ENCODE measurements at regions not wholly inside any gene's neighbourhood (a gene's known extent, or its start where the extent isn't known, plus 50 kb on each side); places are given as distances from the start of the nearest gene placed in this dataset.

- H3K36me3 ChIP-seq (replicated peaks; ENCODE audit: insufficient read depth, low read length) = no peaks in the 10 kb centered on the region
- H3K4me2 ChIP-seq (ENCODE audit: low read depth, low read length) = no peak overlapping the region
- H3K79me2 ChIP-seq (ENCODE audit: low read length) = no peaks in the 10 kb centered on the region
Observed at GRCh38 chr2:76447294-76447693, 736.6 kb upstream of the GCFC2 start.

DNA sequence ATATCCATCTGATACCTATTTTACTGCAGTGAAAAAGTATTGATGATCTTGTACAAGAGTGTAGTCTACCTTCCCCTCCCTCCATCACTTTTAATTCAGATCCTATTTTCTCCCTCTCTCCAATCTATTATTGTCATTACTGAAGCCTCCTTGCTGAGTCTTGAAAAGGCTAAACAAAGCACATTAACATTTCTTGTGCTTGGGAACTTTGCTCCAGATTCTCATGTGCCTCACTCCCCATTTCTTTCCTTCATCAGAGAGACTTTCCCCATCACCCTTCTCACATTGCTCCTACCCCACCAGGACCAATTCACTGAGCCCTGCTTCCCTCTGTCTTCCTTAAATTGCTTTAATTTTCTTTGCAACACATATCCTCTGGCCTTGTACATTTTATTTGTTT is 736.2 kb upstream of the GCFC2 start:
- Histone ChIP-seq H3K27ac (ENCODE audit: low read length) (no peak overlapping the region), H3K4me1 (ENCODE audit: low read length) (no peaks in the 10 kb centered on the region), H3K27me3 (replicated peaks; ENCODE audit: insufficient read depth, low read length) (no peaks in the 10 kb centered on the region), H3K9me3 (replicated peaks; ENCODE audit: insufficient read depth, low read length) (no peaks in the 10 kb centered on the region), H3K9ac (ENCODE audit: low read length) (no peak overlapping the region), H3K36me3 (replicated peaks; ENCODE audit: insufficient read depth, low read length) (no peaks in the 10 kb centered on the region), H3K4me2 (ENCODE audit: low read depth, low read length) (no peak overlapping the region), H3K79me2 (ENCODE audit: low read length) (no peaks in the 10 kb centered on the region), H3F3A (ENCODE audit: insufficient read depth, low read length) (no peaks in the 10 kb centered on the region), H2AFZ (ENCODE audit: low read length) (no peak overlapping the region), H4K20me1 (ENCODE audit: insufficient read depth, low read length) (no peaks in the 10 kb centered on the region), H3K4me3 (ENCODE audit: low read length) (no peak overlapping the region), H3K9me2 (replicated peaks; ENCODE audit: insufficient read depth, low read length) (no peaks in the 10 kb centered on the region)
- DNase-seq = no peak
- TF ChIP-seq EZH2 (optimal IDR thresholded peaks at IDR 0.05; ENCODE audit: low read depth, low read length) = no peak
- TF ChIP-seq, protein P1, sequence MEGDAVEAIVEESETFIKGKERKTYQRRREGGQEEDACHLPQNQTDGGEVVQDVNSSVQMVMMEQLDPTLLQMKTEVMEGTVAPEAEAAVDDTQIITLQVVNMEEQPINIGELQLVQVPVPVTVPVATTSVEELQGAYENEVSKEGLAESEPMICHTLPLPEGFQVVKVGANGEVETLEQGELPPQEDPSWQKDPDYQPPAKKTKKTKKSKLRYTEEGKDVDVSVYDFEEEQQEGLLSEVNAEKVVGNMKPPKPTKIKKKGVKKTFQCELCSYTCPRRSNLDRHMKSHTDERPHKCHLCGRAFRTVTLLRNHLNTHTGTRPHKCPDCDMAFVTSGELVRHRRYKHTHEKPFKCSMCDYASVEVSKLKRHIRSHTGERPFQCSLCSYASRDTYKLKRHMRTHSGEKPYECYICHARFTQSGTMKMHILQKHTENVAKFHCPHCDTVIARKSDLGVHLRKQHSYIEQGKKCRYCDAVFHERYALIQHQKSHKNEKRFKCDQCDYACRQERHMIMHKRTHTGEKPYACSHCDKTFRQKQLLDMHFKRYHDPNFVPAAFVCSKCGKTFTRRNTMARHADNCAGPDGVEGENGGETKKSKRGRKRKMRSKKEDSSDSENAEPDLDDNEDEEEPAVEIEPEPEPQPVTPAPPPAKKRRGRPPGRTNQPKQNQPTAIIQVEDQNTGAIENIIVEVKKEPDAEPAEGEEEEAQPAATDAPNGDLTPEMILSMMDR (IDR thresholded peaks at IDR 0.05; ENCODE audit: low read length) = no peak
- no peak for TF ChIP-seq EZH2phosphoT487 (IDR thresholded peaks at IDR 0.05; ENCODE audit: low read length)

More at GRCh38 chr2:76447294-76447693, 736.6 kb upstream of the GCFC2 start:
- H3K9ac ChIP-seq (ENCODE audit: low read length) = no peak overlapping the region
- DNase-seq = no peak
- no peak overlapping the region for H3K27ac ChIP-seq (ENCODE audit: low read length)
- no peaks in the 10 kb centered on the region for H4K20me1 ChIP-seq (ENCODE audit: insufficient read depth, low read length)
- no peak overlapping the region for H2AFZ ChIP-seq (ENCODE audit: low read length)
- H3K4me1 ChIP-seq (ENCODE audit: low read length) = no peaks in the 10 kb centered on the region
- H3K4me3 ChIP-seq (ENCODE audit: low read length) = no peak overlapping the region
- H3K27me3 ChIP-seq (replicated peaks; ENCODE audit: insufficient read depth, low read length) = no peaks in the 10 kb centered on the region
- TF ChIP-seq, protein P1 (IDR thresholded peaks at IDR 0.05; ENCODE audit: low read length) = no peak
- no peak for TF ChIP-seq EZH2phosphoT487 (IDR thresholded peaks at IDR 0.05; ENCODE audit: low read length)
- no peak for TF ChIP-seq EZH2 (optimal IDR thresholded peaks at IDR 0.05; ENCODE audit: low read depth, low read length)
- H3F3A ChIP-seq (ENCODE audit: insufficient read depth, low read length) = no peaks in the 10 kb centered on the region
- no peaks in the 10 kb centered on the region for H3K9me2 ChIP-seq (replicated peaks; ENCODE audit: insufficient read depth, low read length)
- H3K9me3 ChIP-seq (replicated peaks; ENCODE audit: insufficient read depth, low read length) = no peaks in the 10 kb centered on the region

- no peaks in the 10 kb centered on the region for H3K27me3 ChIP-seq (replicated peaks; ENCODE audit: insufficient read depth, low read length)
- no peak overlapping the region for H3K4me3 ChIP-seq (ENCODE audit: low read length)
- H2AFZ ChIP-seq (ENCODE audit: low read length) = no peak overlapping the region
- H3K9ac ChIP-seq (ENCODE audit: low read length) = no peak overlapping the region
- H4K20me1 ChIP-seq (ENCODE audit: insufficient read depth, low read length) = no peaks in the 10 kb centered on the region
- H3F3A ChIP-seq (ENCODE audit: insufficient read depth, low read length) = no peaks in the 10 kb centered on the region
- TF ChIP-seq EZH2 (optimal IDR thresholded peaks at IDR 0.05; ENCODE audit: low read depth, low read length) (no peak), EZH2phosphoT487 (IDR thresholded peaks at IDR 0.05; ENCODE audit: low read length) (no peak)
- TF ChIP-seq, protein P1 (IDR thresholded peaks at IDR 0.05; ENCODE audit: low read length) = no peak
- H3K4me1 ChIP-seq (ENCODE audit: low read length) = no peaks in the 10 kb centered on the region
- no peaks in the 10 kb centered on the region for H3K36me3 ChIP-seq (replicated peaks; ENCODE audit: insufficient read depth, low read length)
- H3K27ac ChIP-seq (ENCODE audit: low read length) = no peak overlapping the region
- H3K79me2 ChIP-seq (ENCODE audit: low read length) = no peaks in the 10 kb centered on the region
- DNase-seq = no peak
- no peak overlapping the region for H3K4me2 ChIP-seq (ENCODE audit: low read depth, low read length)
- no peaks in the 10 kb centered on the region for H3K9me3 ChIP-seq (replicated peaks; ENCODE audit: insufficient read depth, low read length)
- H3K9me2 ChIP-seq (replicated peaks; ENCODE audit: insufficient read depth, low read length) = no peaks in the 10 kb centered on the region
Observed at GRCh38 chr2:76445880-76446279, 735.2 kb upstream of the GCFC2 start.
